Testis (tissue), 2 donors: ENCODE measurements at regions not wholly inside any gene's neighbourhood (a gene's known extent, or its start where the extent isn't known, plus 50 kb on each side); places are given as distances from the start of the nearest gene placed in this dataset.

Experiments
- DNase-seq: peaks from one replicate; pipeline ENCODE4 v3.0.0-alpha.2; 2019
- H3K27ac ChIP-seq, 2 donors: fragments of 200-600 bp; sonication (generic); one replicate each; pipeline ENCODE4 v1.5.1; 2019
- H3K27me3 ChIP-seq: fragments of 200-600 bp; sonication (generic); one replicate; pipeline ENCODE4 v1.5.1; 2019
- H3K36me3 ChIP-seq: fragments of 200-600 bp; sonication (generic); one replicate; pipeline ENCODE4 v1.5.1; 2017; ENCODE audit warnings: low read depth; ENCODE audit errors: missing control alignments
- H3K4me1 ChIP-seq: fragments of 200-600 bp; sonication (generic); one replicate; pipeline ENCODE4 v1.5.1; 2019
- H3K4me3 ChIP-seq, 2 donors: fragments of 200-600 bp; sonication (generic); one replicate each; pipeline ENCODE4 v1.5.1; 2017 to 2019
- H3K9me3 ChIP-seq: fragments of 200-600 bp; sonication (generic); one replicate; pipeline ENCODE4 v1.5.1; 2017
- POLR2A ChIP-seq: fragments of 450-650 bp; IDR thresholded peaks from one replicate; pipeline ENCODE4 v1.6.1; 2017; ENCODE audit warnings: antibody characterized with exemption, mild to moderate bottlenecking, moderate library complexity
- WGBS, 2 donors: methylation state at CpG; one replicate each; pipeline ENCODE4 v1.1.5; 2018; 5-methylcytosine and 5-hydroxymethylcytosine counted together
- intact Hi-C: fragments of 100-400 bp; cut with DNase I; formaldehyde crosslinking; loops from one replicate; pipeline ENCODE4 v1.15.1; 2023; ENCODE audit warnings: low total_unique reads
- TF ChIP-seq, protein P1 (sequence below), 3 experiments: fragments of 450-650 bp in 2 of 3; fragments of 200-600 bp in 1 of 3; sonication (generic) in 1 of 3; IDR thresholded peaks; one replicate each; pipeline ENCODE4 v1.5.1; 2016 to 2019; ENCODE audit warnings: antibody characterized with exemption in 3 of 3, mild to moderate bottlenecking in 2 of 3, moderate library complexity in 1 of 3

DNA sequence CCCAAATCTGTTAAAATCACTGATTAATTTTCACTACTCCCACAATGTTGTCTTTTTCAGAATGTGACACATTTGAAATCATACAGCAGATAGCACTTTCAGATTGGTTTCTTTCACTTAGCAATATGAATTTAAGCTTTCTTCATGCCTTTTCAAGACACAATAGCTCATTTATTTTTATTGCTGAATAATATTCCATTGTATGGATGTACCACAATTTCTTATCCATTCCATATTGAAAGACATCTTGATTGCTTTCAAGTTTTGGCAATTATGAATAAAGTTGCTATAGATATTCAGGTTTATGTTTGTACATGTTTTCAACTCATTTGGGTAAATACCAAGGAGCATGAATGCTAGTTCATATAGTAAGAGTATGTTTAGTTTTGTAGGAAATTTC lies 2635.6 kb upstream of the PCDH20 start:
- Histone ChIP-seq H3K9me3 (no peaks in the 10 kb centered on the region), H3K27ac (no peak overlapping the region), H3K4me3 (no peak overlapping the region), H3K4me1 (no peaks in the 10 kb centered on the region), H3K36me3 (no peaks in the 10 kb centered on the region), H3K27me3 (no peaks in the 10 kb centered on the region)
- intact Hi-C loops, result no loop called here
- no peak for DNase-seq
- TF ChIP-seq, protein P1, sequence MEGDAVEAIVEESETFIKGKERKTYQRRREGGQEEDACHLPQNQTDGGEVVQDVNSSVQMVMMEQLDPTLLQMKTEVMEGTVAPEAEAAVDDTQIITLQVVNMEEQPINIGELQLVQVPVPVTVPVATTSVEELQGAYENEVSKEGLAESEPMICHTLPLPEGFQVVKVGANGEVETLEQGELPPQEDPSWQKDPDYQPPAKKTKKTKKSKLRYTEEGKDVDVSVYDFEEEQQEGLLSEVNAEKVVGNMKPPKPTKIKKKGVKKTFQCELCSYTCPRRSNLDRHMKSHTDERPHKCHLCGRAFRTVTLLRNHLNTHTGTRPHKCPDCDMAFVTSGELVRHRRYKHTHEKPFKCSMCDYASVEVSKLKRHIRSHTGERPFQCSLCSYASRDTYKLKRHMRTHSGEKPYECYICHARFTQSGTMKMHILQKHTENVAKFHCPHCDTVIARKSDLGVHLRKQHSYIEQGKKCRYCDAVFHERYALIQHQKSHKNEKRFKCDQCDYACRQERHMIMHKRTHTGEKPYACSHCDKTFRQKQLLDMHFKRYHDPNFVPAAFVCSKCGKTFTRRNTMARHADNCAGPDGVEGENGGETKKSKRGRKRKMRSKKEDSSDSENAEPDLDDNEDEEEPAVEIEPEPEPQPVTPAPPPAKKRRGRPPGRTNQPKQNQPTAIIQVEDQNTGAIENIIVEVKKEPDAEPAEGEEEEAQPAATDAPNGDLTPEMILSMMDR (IDR thresholded peaks at IDR 0.05), result no peak
- no peak for TF ChIP-seq POLR2A

DNA sequence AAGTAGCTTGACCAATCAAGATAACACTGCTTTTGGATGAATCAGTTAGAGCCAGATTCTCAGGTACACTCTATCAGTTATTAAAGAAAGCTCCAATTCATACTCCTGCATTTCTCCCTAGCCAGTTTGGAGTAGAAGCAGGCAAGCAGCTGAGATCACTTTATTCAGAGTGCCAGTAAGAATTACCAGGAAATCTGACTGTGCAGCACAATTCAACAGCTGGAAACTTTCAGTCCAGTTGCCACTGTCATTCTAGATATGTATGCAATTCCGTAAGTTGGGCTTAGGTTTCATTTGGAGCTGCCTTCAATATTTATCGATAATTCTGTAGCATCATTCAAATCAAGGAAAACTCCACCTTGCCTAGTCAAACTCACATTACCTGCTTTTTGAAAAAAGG lies 2625.6 kb upstream of the PCDH20 start:
- H3K4me1 ChIP-seq, result no peaks in the 10 kb centered on the region
- no peaks in the 10 kb centered on the region for H3K9me3 ChIP-seq
- no peaks in the 10 kb centered on the region for H3K36me3 ChIP-seq
- no peak for DNase-seq
- H3K4me3 ChIP-seq, result no peak overlapping the region
- WGBS, 2 donors, result 60 to 84% methylated on average over 2 of the region's 2 CpGs
- TF ChIP-seq, protein P1 (IDR thresholded peaks at IDR 0.05), result no peak
- TF ChIP-seq POLR2A, result no peak
- H3K27me3 ChIP-seq, result no peaks in the 10 kb centered on the region
- intact Hi-C loops, result no loop called here
- no peak overlapping the region for H3K27ac ChIP-seq

- no peaks in the 10 kb centered on the region for H3K27me3 ChIP-seq
- H3K27ac ChIP-seq, result no peak overlapping the region
- no peaks in the 10 kb centered on the region for H3K4me1 ChIP-seq
- 50 to 75% methylated on average over 1 of the region's 1 CpG for WGBS, 2 donors
- no peak for DNase-seq
- no peaks in the 10 kb centered on the region for H3K36me3 ChIP-seq
- H3K9me3 ChIP-seq, result no peaks in the 10 kb centered on the region
- TF ChIP-seq, protein P1 (IDR thresholded peaks at IDR 0.05), result no peak
- no peak overlapping the region for H3K4me3 ChIP-seq
- intact Hi-C loops, result no loop called here
These were observed 2618.3 kb upstream of the PCDH20 start for GRCh38 chr13:64033921-64034320.

DNA sequence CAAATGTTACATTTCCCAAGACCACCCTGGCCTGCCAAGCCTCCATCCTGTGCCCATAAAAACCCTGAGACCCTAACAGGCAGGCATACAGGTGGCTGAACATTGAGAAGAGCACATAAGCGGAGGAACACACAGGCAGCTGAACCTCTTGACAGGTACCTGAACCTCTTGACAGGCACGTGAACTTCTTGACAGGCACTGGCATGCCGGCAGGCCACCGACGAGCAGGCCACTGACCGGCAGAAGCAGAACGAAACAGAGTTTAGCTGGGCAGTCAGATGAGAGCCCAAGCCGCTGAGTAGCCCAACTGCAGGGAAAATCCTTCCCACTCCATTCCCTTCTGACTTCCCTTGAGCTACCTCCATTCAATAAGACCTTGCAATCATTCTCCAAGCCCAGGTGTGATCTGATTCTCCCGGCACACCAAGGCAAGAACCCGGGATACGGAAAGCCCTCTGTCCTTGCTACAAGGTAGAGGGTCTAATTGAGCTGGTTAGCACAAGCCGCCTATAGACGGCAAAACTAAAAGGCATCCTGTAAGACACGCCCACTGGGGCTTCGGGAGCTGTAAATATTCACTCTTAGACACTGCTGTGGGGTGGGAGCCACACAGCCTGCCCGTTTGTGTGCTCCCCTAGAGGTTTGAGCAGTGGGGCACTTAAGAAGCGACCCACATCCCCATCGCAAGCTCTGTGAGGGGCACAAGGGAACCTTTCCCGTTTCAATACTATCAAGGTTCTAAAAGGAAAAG lies 2613.9 kb upstream of the PCDH20 start:
- no peaks in the 10 kb centered on the region for H3K9me3 ChIP-seq
- TF ChIP-seq, protein P1 (IDR thresholded peaks at IDR 0.05), result no peak
- no peak for TF ChIP-seq POLR2A
- H3K27ac ChIP-seq, result no peak overlapping the region
- no peaks in the 10 kb centered on the region for H3K27me3 ChIP-seq
- no peaks in the 10 kb centered on the region for H3K4me1 ChIP-seq
- WGBS, 2 donors, result 47 to 73% methylated on average over 11 to 19 of the region's 19 CpGs
- H3K36me3 ChIP-seq, result no peaks in the 10 kb centered on the region
- intact Hi-C loops, result no loop called here
- no peak overlapping the region for H3K4me3 ChIP-seq
- no peak for DNase-seq

DNA sequence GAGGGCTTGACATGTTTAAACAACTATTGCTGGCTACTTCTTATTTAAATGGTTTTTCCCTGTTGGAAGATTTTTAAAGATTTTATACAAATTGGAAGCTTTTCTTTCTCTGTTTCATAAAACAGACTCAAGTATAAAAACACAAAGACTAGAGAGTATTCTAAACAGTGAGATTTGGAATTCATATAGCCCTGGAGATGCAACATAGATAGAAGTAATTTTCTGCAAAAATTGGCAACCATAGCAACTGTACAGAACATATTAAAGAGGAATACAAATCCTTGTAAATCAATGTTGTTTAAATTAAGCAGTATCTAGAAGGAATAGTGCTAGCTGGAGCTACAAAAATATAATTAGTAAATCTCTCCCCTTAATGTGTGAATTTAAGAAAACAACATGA lies 2612.9 kb upstream of the PCDH20 start:
- intact Hi-C loops, result no loop called here
- no peaks in the 10 kb centered on the region for H3K36me3 ChIP-seq
- H3K4me1 ChIP-seq, result no peaks in the 10 kb centered on the region
- no peak overlapping the region for H3K4me3 ChIP-seq
- no peak overlapping the region for H3K27ac ChIP-seq
- no peaks in the 10 kb centered on the region for H3K27me3 ChIP-seq
- TF ChIP-seq, protein P1 (IDR thresholded peaks at IDR 0.05), result no peak
- no peak for TF ChIP-seq POLR2A
- no peak for DNase-seq
- H3K9me3 ChIP-seq, result no peaks in the 10 kb centered on the region
